Superior temporal gyrus (tissue), 1 donor: ENCODE measurements at regions not wholly inside any gene's neighbourhood (a gene's known extent, or its start where the extent isn't known, plus 50 kb on each side); places are given as distances from the start of the nearest gene placed in this dataset.
"Not testable (repeated sequence)": the region's sequence is repeated elsewhere in the genome, so short reads cannot be mapped to it uniquely, and the experiment has no call there.

ENCODE experiments used
- DNase-seq: peaks from one replicate; pipeline ENCODE4 v3.0.0-alpha.2; 2016; ENCODE audit errors: extremely low spot score

GRCh38 chr1:82153752-82154151, 353.0 kb downstream of the ADGRL2 start:
- DNase-seq = no peak

- DNase-seq = no peak
Measured at GRCh38 chr1:82153272-82153629, 352.5 kb downstream of the ADGRL2 start.

- no peak for DNase-seq
Measured at GRCh38 chr1:82152356-82153271, 351.9 kb downstream of the ADGRL2 start.

GRCh38 chr1:82145656-82146055, 344.9 kb downstream of the ADGRL2 start:
- DNase-seq = no peak

GRCh38 chr1:82143108-82143833, 342.5 kb downstream of the ADGRL2 start:
- no peak for DNase-seq

GRCh38 chr1:82141390-82141789, 340.7 kb downstream of the ADGRL2 start:
- DNase-seq = no peak

GRCh38 chr1:82139751-82140468, 339.2 kb downstream of the ADGRL2 start:
- DNase-seq = no peak

- DNase-seq = not testable (repeated sequence)
Measured at GRCh38 chr1:82136351-82136750, 335.6 kb downstream of the ADGRL2 start.

GRCh38 chr1:82125866-82126265, 325.1 kb downstream of the ADGRL2 start:
- DNase-seq = no peak

- DNase-seq = no peak
Measured at GRCh38 chr1:82125119-82125518, 324.4 kb downstream of the ADGRL2 start.

- DNase-seq = no peak
Measured at GRCh38 chr1:82121421-82121820, 320.7 kb downstream of the ADGRL2 start.

GRCh38 chr1:82116105-82116504, 315.4 kb downstream of the ADGRL2 start:
- DNase-seq = no peak

- no peak for DNase-seq
Measured at GRCh38 chr1:82114887-82115286, 314.2 kb downstream of the ADGRL2 start.

GRCh38 chr1:82110366-82111254, 309.9 kb downstream of the ADGRL2 start:
- no peak for DNase-seq

GRCh38 chr1:82108843-82109242, 308.1 kb downstream of the ADGRL2 start:
- DNase-seq = no peak

GRCh38 chr1:82106672-82107071, 305.9 kb downstream of the ADGRL2 start:
- DNase-seq = no peak

GRCh38 chr1:82099170-82099569, 298.4 kb downstream of the ADGRL2 start:
- no peak for DNase-seq

GRCh38 chr1:82094136-82094535, 293.4 kb downstream of the ADGRL2 start:
- no peak for DNase-seq

- DNase-seq = no peak
Measured at GRCh38 chr1:82091729-82092128, 291.0 kb downstream of the ADGRL2 start.

- DNase-seq = no peak
Measured at GRCh38 chr1:82091265-82091664, 290.5 kb downstream of the ADGRL2 start.

- DNase-seq = no peak
Measured at GRCh38 chr1:82090104-82090503, 289.4 kb downstream of the ADGRL2 start.
